ENCODE measurements at regions not wholly inside any gene's neighbourhood (a gene's known extent, or its start where the extent isn't known, plus 50 kb on each side); places are given as distances from the start of the nearest gene placed in this dataset.

DNA sequence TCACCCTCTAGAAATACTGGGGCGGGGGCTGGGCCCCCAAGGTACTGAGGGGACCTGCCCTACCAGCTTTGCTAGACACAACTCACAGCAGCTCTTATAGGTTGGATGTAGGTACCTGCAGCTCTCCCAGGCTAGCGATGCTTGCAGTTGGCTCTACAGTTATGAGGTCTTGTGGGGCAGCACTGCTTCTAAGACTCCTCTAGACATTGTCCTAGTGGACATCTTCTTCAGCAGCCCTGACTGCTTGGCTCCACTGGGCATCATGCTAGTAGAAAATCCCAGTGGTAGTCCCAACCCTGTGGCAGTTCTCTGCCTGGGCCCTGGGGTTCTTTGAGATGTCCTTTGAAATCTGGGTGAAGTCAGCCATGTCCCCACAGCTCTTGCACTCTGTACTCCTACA lies 419.3 kb upstream of the SEL1L start:
- DNase-seq (ENCODE audit: insufficient read length, low spot score) (no peak), FAIRE-seq (no peak)
- no peak for TF ChIP-seq SPI1 (IDR thresholded peaks at IDR 0.05; ENCODE audit: low read depth, low read length)
- TF ChIP-seq POLR2AphosphoS5 (IDR thresholded peaks at IDR 0.05; ENCODE audit: low read depth, low read length), result no peak
- no peak for TF ChIP-seq POLR2A (IDR thresholded peaks at IDR 0.05; ENCODE audit: low read depth, low read length)
- no peak for TF ChIP-seq TAF1 (IDR thresholded peaks at IDR 0.05; ENCODE audit: low read depth, low read length)
- no peak for TF ChIP-seq PAX5 (IDR thresholded peaks at IDR 0.05; ENCODE audit: insufficient read depth, low read length, severe bottlenecking)
- TF ChIP-seq POU2F2 (IDR thresholded peaks at IDR 0.05; ENCODE audit: low read depth, low read length), result no peak

DNA sequence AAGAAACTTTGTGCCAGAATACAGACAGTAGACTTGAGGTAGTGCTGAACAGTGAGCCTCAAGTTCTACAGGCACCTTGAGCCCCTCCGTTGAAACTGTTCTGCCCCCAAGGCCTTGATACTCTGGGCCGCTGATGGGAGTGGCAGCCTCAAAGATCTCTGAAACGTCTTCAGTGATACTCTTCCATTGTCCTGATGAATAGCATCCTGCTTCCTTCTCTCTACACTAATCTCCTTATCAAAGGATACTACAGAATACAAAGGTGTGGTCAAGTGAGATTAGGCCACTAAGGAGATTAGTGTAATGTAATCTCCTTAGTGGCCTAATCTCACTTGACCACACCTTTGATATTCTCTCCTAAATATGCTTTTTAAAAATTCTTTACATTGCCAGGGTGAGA lies 419.8 kb upstream of the SEL1L start:
- DNase-seq (ENCODE audit: insufficient read length, low spot score), result no peak
- no peak for TF ChIP-seq SPI1 (IDR thresholded peaks at IDR 0.05; ENCODE audit: low read depth, low read length)
- TF ChIP-seq POU2F2 (IDR thresholded peaks at IDR 0.05; ENCODE audit: low read depth, low read length), result no peak
- TF ChIP-seq TAF1 (IDR thresholded peaks at IDR 0.05; ENCODE audit: low read depth, low read length), result no peak
- FAIRE-seq, result no peak

DNA sequence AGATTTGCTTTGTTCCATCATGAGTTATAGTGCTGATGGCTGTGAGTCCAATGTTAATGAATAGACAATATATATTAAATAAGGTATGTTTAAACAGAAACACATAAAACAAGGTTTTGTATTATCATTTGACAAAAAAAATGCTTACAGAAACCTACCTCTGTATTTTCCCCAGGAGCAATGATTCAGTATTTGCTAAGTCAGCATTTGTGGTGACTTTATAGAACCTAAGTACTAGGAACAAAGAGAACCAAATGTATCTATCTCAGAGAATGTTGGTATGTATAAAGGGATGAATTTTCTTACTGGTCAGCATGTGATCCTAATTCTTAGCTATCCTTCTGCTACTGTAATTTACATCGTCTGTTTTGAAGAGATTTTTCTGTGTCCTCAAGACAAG lies 421.5 kb upstream of the SEL1L start:
- TF ChIP-seq POLR2A (IDR thresholded peaks at IDR 0.05; ENCODE audit: low read depth, low read length) (no peak), TAF1 (IDR thresholded peaks at IDR 0.05; ENCODE audit: low read depth, low read length) (no peak), PAX5 (IDR thresholded peaks at IDR 0.05; ENCODE audit: insufficient read depth, low read length, severe bottlenecking) (no peak), SPI1 (IDR thresholded peaks at IDR 0.05; ENCODE audit: low read depth, low read length) (no peak), POLR2AphosphoS5 (IDR thresholded peaks at IDR 0.05; ENCODE audit: low read depth, low read length) (no peak), POU2F2 (IDR thresholded peaks at IDR 0.05; ENCODE audit: low read depth, low read length) (no peak)
- FAIRE-seq (no peak), DNase-seq (ENCODE audit: insufficient read length, low spot score) (no peak)

DNA sequence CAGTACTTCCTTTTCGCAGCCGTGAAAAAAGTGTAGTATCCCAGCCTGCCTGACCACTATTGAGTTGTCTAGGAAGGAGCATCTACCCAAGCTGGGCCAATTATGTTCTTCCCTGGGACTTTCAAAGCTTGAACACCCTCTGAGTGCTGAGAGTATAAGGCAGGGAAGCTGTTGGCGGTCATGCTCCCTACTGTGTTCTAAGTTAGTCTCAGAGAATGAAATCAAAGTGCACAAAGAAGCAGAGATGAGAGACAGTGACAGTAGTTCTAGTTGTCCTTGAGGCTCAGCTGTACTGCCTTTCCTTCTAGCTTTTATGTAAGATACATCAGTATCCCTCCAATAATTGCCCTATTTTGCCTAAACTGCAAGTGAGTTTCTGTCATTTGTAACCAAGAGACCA lies 427.1 kb upstream of the SEL1L start:
- DNase-seq (ENCODE audit: insufficient read length, low spot score), result no peak
- TF ChIP-seq POLR2AphosphoS5 (IDR thresholded peaks at IDR 0.05; ENCODE audit: low read depth, low read length) (no peak), TAF1 (IDR thresholded peaks at IDR 0.05; ENCODE audit: low read depth, low read length) (no peak), PAX5 (IDR thresholded peaks at IDR 0.05; ENCODE audit: insufficient read depth, low read length, severe bottlenecking) (no peak), POU2F2 (IDR thresholded peaks at IDR 0.05; ENCODE audit: low read depth, low read length) (no peak), POLR2A (IDR thresholded peaks at IDR 0.05; ENCODE audit: low read depth, low read length) (no peak), SPI1 (IDR thresholded peaks at IDR 0.05; ENCODE audit: low read depth, low read length) (no peak)
- FAIRE-seq, result no peak

DNA sequence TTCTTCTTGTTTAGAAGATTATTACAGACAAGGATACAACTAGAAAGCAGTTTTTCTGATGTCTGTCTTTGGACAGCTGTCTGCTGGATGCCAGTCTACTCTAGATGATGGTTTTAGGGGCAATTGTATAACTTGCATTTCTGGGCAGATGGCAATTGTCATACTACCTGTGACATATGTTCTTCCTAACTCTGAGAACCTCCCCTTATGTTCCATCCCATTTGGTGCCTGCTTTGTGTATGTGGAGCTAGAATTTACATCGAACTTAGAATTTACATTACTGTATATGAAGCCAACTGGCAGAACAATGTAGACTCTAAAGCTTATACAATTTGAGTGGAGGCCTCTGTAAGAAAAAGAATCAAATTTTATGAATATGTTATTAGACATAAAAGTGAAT lies 430.2 kb upstream of the SEL1L start:
- FAIRE-seq (no peak), DNase-seq (ENCODE audit: insufficient read length, low spot score) (no peak)
- no peak for TF ChIP-seq POLR2A (IDR thresholded peaks at IDR 0.05; ENCODE audit: low read depth, low read length)

DNA sequence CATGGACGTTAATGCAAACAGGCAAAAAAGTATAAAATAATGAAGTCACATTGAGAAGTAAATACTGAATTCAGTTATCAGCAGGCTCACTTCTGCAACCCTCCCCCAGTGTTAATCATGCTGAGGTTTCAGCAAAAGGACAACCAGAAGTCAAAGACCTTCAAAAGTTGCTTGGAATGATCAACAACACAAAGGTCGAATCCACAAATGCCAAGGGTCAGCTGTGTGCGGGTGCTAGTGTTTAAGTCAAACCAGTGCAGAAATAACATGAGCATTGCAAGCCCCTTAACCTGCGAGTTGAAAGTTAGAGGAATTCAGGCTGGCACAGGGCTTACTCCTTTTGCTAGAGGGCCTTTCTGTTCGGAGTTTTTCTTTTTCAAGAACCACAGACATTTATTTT lies 436.7 kb upstream of the SEL1L start:
- TF ChIP-seq POLR2A (IDR thresholded peaks at IDR 0.05; ENCODE audit: low read depth, low read length), result no peak
- no peak for TF ChIP-seq POU2F2 (IDR thresholded peaks at IDR 0.05; ENCODE audit: low read depth, low read length)
- no peak for TF ChIP-seq SPI1 (IDR thresholded peaks at IDR 0.05; ENCODE audit: low read depth, low read length)
- no peak for TF ChIP-seq POLR2AphosphoS5 (IDR thresholded peaks at IDR 0.05; ENCODE audit: low read depth, low read length)
- no peak for TF ChIP-seq TAF1 (IDR thresholded peaks at IDR 0.05; ENCODE audit: low read depth, low read length)
- no peak for TF ChIP-seq PAX5 (IDR thresholded peaks at IDR 0.05; ENCODE audit: insufficient read depth, low read length, severe bottlenecking)
- DNase-seq (ENCODE audit: insufficient read length, low spot score) (no peak), FAIRE-seq (no peak)

DNA sequence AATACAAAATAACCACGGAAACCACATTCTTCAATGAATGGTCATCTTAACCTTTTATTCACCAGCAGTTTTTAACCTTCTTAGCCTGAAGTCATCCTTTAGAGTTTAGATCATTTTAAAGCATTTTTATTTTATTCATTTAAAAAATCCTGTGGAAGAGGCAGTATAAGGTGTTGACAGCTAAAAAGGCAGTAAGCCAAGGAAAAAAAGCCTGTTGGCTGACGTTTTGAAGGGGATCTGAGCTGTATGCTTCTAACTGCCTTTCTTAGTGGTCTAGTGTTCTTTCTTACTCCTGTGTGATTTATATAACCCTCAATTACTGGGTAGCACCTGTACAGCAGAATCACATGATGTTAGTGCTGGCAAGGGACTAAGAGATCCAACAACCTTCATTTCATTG lies 438.3 kb upstream of the SEL1L start:
- DNase-seq (ENCODE audit: insufficient read length, low spot score) (no peak), FAIRE-seq (no peak)
- no peak for TF ChIP-seq SPI1 (IDR thresholded peaks at IDR 0.05; ENCODE audit: low read depth, low read length)
- no peak for TF ChIP-seq POLR2AphosphoS5 (IDR thresholded peaks at IDR 0.05; ENCODE audit: low read depth, low read length)

DNA sequence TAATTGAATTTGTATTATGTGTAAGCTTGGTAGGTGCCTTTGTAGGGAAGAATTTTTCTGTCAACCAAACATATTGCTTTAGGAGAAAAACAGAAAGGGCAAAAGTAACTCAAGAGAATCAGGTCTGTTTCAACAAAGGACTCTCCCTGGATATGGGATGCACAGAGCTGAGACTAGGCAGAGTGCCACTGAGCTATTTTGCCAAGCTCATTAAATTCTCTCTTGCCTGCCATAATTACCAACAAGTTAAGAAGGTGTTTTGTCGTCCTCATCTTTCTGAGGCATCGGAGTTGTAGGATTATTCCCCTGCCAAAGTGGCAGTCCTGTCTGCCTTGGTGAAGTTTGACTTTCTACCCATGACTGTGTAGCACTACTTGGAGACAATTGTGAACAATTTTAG lies 438.9 kb upstream of the SEL1L start:
- DNase-seq (ENCODE audit: insufficient read length, low spot score) (no peak), FAIRE-seq (no peak)
- TF ChIP-seq POU2F2 (IDR thresholded peaks at IDR 0.05; ENCODE audit: low read depth, low read length) (no peak), POLR2A (IDR thresholded peaks at IDR 0.05; ENCODE audit: low read depth, low read length) (no peak), POLR2AphosphoS5 (IDR thresholded peaks at IDR 0.05; ENCODE audit: low read depth, low read length) (no peak), SPI1 (IDR thresholded peaks at IDR 0.05; ENCODE audit: low read depth, low read length) (no peak), PAX5 (IDR thresholded peaks at IDR 0.05; ENCODE audit: insufficient read depth, low read length, severe bottlenecking) (no peak), TAF1 (IDR thresholded peaks at IDR 0.05; ENCODE audit: low read depth, low read length) (no peak)

DNA sequence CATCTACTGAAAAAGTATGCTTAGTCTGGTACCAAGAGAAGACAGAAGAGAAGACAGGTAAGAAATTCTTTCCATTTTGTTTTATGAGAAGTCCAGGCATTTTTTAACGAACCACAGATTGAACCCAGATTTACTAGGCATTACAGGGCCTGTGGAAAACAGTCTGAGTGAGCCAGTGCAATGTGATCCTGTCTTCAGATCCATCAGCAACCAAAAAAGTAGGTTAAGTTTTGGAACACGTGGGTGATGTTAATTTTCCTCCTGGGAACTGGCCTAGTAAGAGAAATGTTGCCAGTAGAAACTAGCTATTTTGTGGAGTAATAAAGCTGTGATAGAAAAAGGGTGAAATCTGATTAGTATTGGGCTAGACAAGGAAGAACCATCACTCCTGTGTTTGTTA lies 440.9 kb upstream of the SEL1L start:
- TF ChIP-seq POLR2A (IDR thresholded peaks at IDR 0.05; ENCODE audit: low read depth, low read length) (no peak), POLR2AphosphoS5 (IDR thresholded peaks at IDR 0.05; ENCODE audit: low read depth, low read length) (no peak), POU2F2 (IDR thresholded peaks at IDR 0.05; ENCODE audit: low read depth, low read length) (no peak), TAF1 (IDR thresholded peaks at IDR 0.05; ENCODE audit: low read depth, low read length) (no peak), PAX5 (IDR thresholded peaks at IDR 0.05; ENCODE audit: insufficient read depth, low read length, severe bottlenecking) (no peak), SPI1 (IDR thresholded peaks at IDR 0.05; ENCODE audit: low read depth, low read length) (no peak)
- FAIRE-seq, result no peak

DNA sequence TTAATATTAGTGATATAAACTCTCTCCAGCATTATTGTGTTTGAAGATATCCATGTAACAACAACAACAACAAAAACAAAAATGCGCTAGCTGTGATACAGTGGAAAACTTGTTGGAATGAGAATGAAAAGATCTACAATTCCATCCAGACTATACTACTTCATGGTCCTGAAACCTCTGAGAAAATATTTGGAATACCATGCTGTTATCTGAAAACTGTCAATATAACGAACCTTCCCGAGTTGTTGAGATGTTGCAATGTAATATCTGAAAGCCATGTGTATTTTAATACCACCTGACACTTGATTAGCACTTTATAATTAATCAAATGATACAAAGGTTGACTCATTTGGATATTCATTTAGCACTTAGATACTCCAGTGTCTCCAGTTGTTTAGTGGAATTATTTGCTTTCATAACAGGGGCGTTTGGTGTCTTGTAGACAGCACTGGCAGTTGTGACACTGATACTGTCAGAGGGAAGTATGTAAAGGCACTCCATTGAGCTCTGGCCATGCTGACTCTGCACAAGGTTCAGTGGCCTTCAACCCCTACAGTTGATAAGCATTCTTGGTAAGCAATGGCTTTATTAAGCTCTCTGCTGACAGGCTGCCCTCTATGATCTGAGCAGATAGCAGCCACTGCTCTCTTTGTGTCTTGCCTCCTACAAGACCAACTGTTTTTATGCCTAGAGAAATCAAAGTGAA lies 447.1 kb upstream of the SEL1L start:
- no peak for TF ChIP-seq POLR2A (IDR thresholded peaks at IDR 0.05; ENCODE audit: low read depth, low read length)
- TF ChIP-seq POU2F2 (IDR thresholded peaks at IDR 0.05; ENCODE audit: low read depth, low read length), result no peak
- no peak for TF ChIP-seq POLR2AphosphoS5 (IDR thresholded peaks at IDR 0.05; ENCODE audit: low read depth, low read length)
- no peak for TF ChIP-seq SPI1 (IDR thresholded peaks at IDR 0.05; ENCODE audit: low read depth, low read length)
- no peak for TF ChIP-seq PAX5 (IDR thresholded peaks at IDR 0.05; ENCODE audit: insufficient read depth, low read length, severe bottlenecking)
- no peak for TF ChIP-seq TAF1 (IDR thresholded peaks at IDR 0.05; ENCODE audit: low read depth, low read length)
- FAIRE-seq (no peak), DNase-seq (ENCODE audit: insufficient read length, low spot score) (no peak)

More for the DNA sequence above, 440.9 kb upstream of the SEL1L start:
- DNase-seq (ENCODE audit: insufficient read length, low spot score), result no peak

Data from GM12891 (cell line).